Upper lobe of left lung (tissue), 4 donors: ENCODE measurements at regions not wholly inside any gene's neighbourhood (a gene's known extent, or its start where the extent isn't known, plus 50 kb on each side); places are given as distances from the start of the nearest gene placed in this dataset.

Experiments used
- CTCF ChIP-seq, 6 experiments: fragments of 450-650 bp in 4 of 6; fragments of 200-600 bp in 2 of 6; sonication (generic) in 2 of 6; IDR thresholded peaks; one replicate each; pipeline ENCODE4 v1.5.1; 2016 to 2019; ENCODE audit warnings: antibody characterized with exemption in 6 of 6
- POLR2A ChIP-seq, 4 donors: fragments of 450-650 bp; IDR thresholded peaks; one replicate each; pipeline ENCODE4 v1.5.1; 2016 to 2017; ENCODE audit warnings: antibody characterized with exemption in 4 of 4, mild to moderate bottlenecking in 2 of 4

DNA sequence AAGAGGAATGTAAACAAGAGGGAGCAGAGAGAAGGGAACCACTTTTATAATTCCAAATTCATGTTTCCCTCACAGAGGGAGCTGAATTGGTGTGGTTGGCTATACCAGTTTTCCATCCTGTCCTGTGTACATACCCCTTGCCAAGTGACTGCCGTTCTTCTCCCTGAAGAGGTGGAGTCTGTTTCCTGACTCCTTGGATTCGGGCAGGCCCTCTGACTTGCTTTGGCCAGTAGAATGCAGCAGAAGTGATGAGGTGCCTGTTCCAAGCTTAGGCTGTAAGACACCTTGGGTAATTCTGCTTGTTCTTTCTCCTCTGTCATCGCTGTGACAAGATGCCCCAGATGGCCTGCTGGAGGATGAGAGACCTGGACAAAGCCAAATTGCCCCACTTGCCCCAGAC lies 124.7 kb downstream of the UCHL1 start:
- TF ChIP-seq CTCF (IDR thresholded peaks at IDR 0.05) = no peak
- no peak for TF ChIP-seq POLR2A (IDR thresholded peaks at IDR 0.05)
